GM12891 (cell line): ENCODE measurements at regions not wholly inside any gene's neighbourhood (a gene's known extent, or its start where the extent isn't known, plus 50 kb on each side); places are given as distances from the start of the nearest gene placed in this dataset.

Experiments
- DNase-seq: peaks from one replicate; pipeline ENCODE4 v3.0.0; 2011; ENCODE audit warnings: low spot score; ENCODE audit not compliant: insufficient read length
- FAIRE-seq: peaks from 2 replicates; lab custom pipeline; 2011; peaks lifted over from hg19 to GRCh38; lab: Jason Lieb, UNC
- PAX5 ChIP-seq: IDR thresholded peaks from 2 replicates; pipeline ENCODE4 v1.6.1; 2011; ENCODE audit warnings: low read length, moderate library complexity, mild to moderate bottlenecking; ENCODE audit not compliant: insufficient read depth, severe bottlenecking
- POLR2A ChIP-seq: IDR thresholded peaks from 2 replicates; pipeline ENCODE4 v1.6.1; 2011; ENCODE audit warnings: low read depth, low read length, control low read depth
- POLR2AphosphoS5 ChIP-seq: IDR thresholded peaks from 2 replicates; pipeline ENCODE4 v1.6.1; 2011; ENCODE audit warnings: low read depth, low read length, control low read depth
- POU2F2 ChIP-seq: IDR thresholded peaks from 2 replicates; pipeline ENCODE4 v1.6.1; 2011; ENCODE audit warnings: low read depth, mild to moderate bottlenecking, control low read depth, low read length, moderate library complexity
- SPI1 ChIP-seq: IDR thresholded peaks from 2 replicates; pipeline ENCODE4 v1.6.1; 2011; ENCODE audit warnings: low read depth, low read length, control low read depth
- TAF1 ChIP-seq: IDR thresholded peaks from 2 replicates; pipeline ENCODE4 v1.6.1; 2011; ENCODE audit warnings: low read depth, low read length, control low read depth

DNA sequence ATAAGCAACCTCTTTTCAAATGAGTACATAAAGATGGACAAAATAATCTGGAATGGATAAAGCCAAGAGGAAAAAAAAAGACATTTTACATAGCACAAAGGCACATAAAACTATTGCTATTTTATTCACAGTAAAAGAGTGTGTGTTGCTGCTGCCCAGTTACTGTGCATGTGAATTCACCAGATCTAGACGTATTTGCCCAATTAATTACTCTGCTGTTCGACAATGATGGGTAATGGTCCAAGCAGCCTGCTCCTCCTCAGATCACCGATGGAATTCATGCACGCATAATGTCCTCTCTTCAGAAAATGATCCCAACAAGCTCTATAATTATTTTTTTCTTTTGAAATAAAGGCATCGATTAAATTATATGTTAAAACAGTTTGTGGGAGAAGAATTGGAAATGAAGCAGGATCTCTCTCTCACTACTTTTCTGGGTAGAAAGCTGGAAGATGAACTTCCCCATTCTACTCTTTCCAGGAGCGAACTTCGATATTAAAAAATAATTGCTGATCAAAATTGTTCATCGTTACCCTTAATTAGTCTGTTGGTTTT is 357.4 kb upstream of the CCNH start:
- FAIRE-seq (no peak), DNase-seq (no peak)
- TF ChIP-seq POLR2AphosphoS5 (no peak), POLR2A (no peak), TAF1 (no peak), PAX5 (no peak), SPI1 (no peak), POU2F2 (no peak)

GRCh38 chr5:87769157-87769556 is 356.4 kb upstream of the CCNH start:
- FAIRE-seq (no peak), DNase-seq (no peak)
- TF ChIP-seq POLR2AphosphoS5 (no peak), PAX5 (no peak), POU2F2 (no peak), POLR2A (no peak), TAF1 (no peak), SPI1 (no peak)

DNA sequence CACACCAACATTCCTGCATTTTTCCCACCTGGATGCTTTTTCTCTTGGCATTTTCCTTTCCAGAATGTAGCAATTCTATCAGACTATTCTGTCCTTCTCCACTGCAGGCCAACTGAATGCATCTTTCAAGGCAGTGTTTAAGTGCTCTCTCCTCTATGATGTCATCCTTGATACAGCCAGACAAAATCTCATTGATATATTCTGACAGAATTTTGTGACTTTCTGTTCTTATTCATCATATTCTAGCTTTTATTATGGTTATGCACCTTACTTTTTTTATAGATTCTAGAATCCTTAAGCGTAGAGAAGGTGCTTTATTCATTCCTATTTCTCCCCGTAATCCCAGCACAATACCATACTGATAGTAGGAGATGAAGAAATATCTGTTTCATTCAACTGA is 355.5 kb upstream of the CCNH start:
- no peak for TF ChIP-seq POLR2AphosphoS5
- TF ChIP-seq POU2F2, result no peak
- no peak for TF ChIP-seq PAX5
- no peak for TF ChIP-seq SPI1
- TF ChIP-seq TAF1, result no peak
- TF ChIP-seq POLR2A, result no peak
- FAIRE-seq, result no peak
- no peak for DNase-seq

DNA sequence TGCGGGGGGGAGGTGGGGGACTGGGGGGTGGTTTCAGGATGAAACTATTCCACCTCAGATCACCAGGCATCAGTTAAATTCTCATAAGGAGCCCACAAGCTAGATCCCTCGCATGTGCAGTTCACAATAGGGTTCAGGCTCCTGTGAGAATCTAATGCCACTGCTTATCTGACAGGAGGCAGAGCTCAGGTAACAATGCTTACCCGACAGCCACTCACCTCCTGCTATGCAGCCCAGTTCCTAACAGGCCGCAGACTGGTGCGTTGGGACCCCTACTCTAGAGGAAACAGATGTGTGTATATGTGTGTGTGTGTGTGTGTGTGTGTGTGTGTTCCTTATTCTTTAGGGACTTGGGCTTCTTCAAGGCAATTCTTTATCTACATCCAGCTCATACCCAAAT is 352.3 kb upstream of the CCNH start:
- DNase-seq (no peak), FAIRE-seq (no peak)
- TF ChIP-seq TAF1 (no peak), SPI1 (no peak), PAX5 (no peak), POU2F2 (no peak), POLR2AphosphoS5 (no peak), POLR2A (no peak)

DNA sequence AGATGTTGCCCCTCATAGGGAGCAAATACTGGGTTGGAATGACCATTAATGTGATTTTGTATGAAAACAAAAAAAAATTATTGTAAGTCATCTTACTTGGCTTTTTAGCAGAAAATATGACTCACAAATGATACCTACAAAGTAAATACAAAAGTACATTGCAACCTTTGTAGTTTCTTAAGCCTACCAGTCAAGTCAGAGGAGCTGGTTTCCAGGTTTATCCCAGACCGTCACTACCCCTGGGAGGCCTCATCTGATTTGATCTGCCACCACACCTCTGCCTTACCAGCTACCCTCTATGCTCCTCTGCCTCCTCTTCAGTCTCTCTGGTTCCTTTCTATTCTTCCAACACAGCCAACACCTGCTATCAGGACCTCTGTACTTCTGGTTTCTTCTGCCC is 349.9 kb upstream of the CCNH start:
- FAIRE-seq, result no peak
- no peak for DNase-seq
- TF ChIP-seq POU2F2 (no peak), POLR2AphosphoS5 (no peak), POLR2A (no peak), SPI1 (no peak), TAF1 (no peak), PAX5 (no peak)

DNA sequence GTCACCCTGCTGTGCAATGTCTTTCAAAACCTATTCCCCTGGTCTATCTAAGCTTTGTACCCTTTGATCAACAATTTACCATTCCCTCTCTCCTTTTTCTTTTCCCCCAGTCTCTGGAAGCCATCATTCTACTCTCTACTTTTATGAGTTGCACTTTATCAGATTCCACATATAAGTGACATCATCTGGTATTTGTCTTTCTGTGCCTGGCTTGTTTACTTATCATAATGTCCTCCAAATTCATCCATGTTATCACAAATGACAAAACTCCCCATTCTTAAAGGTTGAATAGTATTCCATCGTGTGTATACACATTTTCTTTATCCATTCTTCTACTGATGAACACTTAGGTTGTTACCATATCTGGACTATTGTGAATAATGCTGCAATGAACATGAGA is 344.2 kb upstream of the CCNH start:
- DNase-seq (no peak), FAIRE-seq (no peak)
- TF ChIP-seq TAF1, result no peak
- TF ChIP-seq SPI1, result no peak
- TF ChIP-seq POU2F2, result no peak
- TF ChIP-seq POLR2AphosphoS5, result no peak
- no peak for TF ChIP-seq PAX5
- TF ChIP-seq POLR2A, result no peak

DNA sequence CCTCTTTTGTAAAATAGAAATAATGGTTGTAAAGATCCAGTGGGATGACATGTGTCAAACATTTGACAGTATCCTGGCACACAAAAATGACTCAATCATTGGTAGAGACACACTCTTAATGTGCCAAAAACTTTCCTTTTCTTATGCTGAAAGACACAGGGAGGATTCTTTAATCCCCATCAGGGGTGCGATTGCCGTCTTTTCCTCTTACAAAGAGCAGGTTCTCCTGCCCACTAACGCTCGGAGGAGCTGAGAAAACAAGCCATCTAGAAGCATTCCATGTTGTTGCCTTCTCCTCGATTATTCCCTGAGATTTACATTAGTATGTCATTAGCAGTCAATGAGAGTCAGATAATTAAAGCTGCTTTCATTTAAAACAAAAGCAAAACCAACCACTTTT is 342.6 kb upstream of the CCNH start:
- no peak for FAIRE-seq

DNA sequence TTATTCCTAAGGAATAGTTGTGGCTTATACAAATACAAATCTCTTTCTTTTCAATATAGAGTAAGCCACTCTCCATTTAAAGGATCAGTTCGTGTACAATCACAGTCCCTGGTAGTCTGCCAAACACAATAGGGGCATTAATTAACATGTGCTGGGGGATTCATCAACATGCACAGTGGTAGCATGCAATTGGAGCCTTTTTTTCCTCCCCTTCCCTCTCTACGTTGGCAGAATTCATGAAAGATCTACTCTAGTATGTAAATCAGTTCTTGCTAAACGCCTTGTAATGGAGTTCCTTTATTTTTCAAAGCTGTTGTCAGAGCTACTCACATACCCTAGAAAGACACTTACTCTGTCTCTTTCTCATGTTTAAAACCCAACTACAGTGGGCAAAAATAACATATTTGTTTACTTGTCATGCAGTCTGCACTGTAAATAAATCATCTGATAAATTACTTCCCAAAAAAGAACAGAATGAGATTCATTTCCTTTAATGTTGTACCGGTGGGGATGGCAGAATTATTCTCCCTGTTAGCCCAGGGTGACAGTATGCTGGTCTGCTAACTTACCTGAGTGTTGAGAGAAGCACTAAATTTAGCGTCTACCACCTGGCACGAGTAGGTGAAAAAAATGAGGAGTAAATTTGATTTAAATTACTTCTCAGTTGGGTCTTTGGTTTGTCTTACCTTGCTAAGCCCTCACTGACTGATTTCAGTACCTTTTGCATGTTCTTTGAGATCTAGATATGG is 341.5 kb upstream of the CCNH start:
- FAIRE-seq (no peak), DNase-seq (no peak)
- TF ChIP-seq POLR2AphosphoS5, result no peak
- no peak for TF ChIP-seq POLR2A
- TF ChIP-seq POU2F2, result no peak
- no peak for TF ChIP-seq PAX5
- no peak for TF ChIP-seq SPI1
- no peak for TF ChIP-seq TAF1

More for the DNA sequence above, 342.6 kb upstream of the CCNH start:
- TF ChIP-seq TAF1 (no peak), POLR2A (no peak), POU2F2 (no peak), SPI1 (no peak), POLR2AphosphoS5 (no peak), PAX5 (no peak)
- no peak for DNase-seq

DNA sequence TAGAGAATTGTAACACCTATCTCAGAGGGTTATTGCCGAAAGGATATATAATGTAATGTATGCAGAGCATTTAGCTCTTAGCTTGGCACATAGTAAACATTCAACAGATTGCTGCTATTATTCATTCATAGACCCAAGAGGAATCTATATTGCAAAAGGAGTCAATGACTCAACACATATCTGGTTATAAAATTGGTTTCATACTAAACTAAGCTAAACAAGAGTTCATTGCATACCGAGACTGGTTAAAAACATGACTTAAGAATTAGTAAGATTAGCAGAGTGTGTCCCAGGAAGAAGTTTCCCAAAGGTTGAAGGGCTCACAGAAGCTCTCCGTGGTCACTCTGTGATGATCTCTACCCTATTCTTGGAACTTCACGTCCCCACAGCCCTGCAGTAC is 339.6 kb upstream of the CCNH start:
- FAIRE-seq, result no peak
- TF ChIP-seq SPI1 (no peak), POLR2AphosphoS5 (no peak), POU2F2 (no peak), POLR2A (no peak), TAF1 (no peak), PAX5 (no peak)
- DNase-seq, result no peak

- DNase-seq (no peak), FAIRE-seq (no peak)
- TF ChIP-seq SPI1, result no peak
- TF ChIP-seq TAF1, result no peak
- TF ChIP-seq POLR2A, result no peak
- TF ChIP-seq PAX5, result no peak
- TF ChIP-seq POU2F2, result no peak
- no peak for TF ChIP-seq POLR2AphosphoS5
Observed at GRCh38 chr5:87751824-87752223, 339.1 kb upstream of the CCNH start.
